Neutrophil (primary cell): ENCODE measurements at regions not wholly inside any gene's neighbourhood (a gene's known extent, or its start where the extent isn't known, plus 50 kb on each side); places are given as distances from the start of the nearest gene placed in this dataset.

Source experiments
- H3K27ac ChIP-seq: fragments of 200-600 bp; sonication (generic); 2 replicates; pipeline ENCODE4 v1.5.1; 2016; ENCODE audit warnings: mild to moderate bottlenecking, moderate library complexity
- H3K27me3 ChIP-seq: fragments of 200-600 bp; sonication (generic); 2 replicates; pipeline ENCODE4 v1.6.0; 2016; ENCODE audit warnings: mild to moderate bottlenecking
- H3K36me3 ChIP-seq: fragments of 200-600 bp; sonication (generic); 2 replicates; pipeline ENCODE4 v1.5.1; 2017
- H3K4me1 ChIP-seq, 2 experiments: fragments of 200-600 bp in 1 of 2; sonication (generic) in 1 of 2; 1 replicate in 1 of 2; 2 replicates in 1 of 2; pipeline versions ENCODE4 v1.5.1 to v1.6.1; 2013 to 2016; ENCODE audit warnings: low read depth in 1 of 2, low read length in 1 of 2, mild to moderate bottlenecking in 1 of 2, moderate library complexity in 1 of 2; ENCODE audit not compliant: control insufficient read depth in 1 of 2, insufficient read depth in 1 of 2
- H3K4me3 ChIP-seq, 2 experiments: fragments of 200-600 bp in 1 of 2; sonication (generic) in 1 of 2; 1 replicate in 1 of 2; 2 replicates in 1 of 2; pipeline ENCODE4 v1.5.1; 2013 to 2016; ENCODE audit warnings: low read depth in 1 of 2, low read length in 1 of 2, mild to moderate bottlenecking in 1 of 2, moderate library complexity in 1 of 2
- H3K9me3 ChIP-seq: fragments of 200-600 bp; sonication (generic); 2 replicates; pipeline ENCODE4 v1.5.1; 2016
- CTCF ChIP-seq: fragments of 200-600 bp; sonication (generic); IDR thresholded peaks from 2 replicates; pipeline ENCODE4 v1.5.1; 2016; ENCODE audit warnings: antibody characterized with exemption

GRCh38 chr14:97080991-97081390 lies 283.8 kb downstream of the VRK1 start:
- Histone ChIP-seq H3K36me3 (no peaks in the 10 kb centered on the region), H3K27me3 (peaks cover 52% of the 10 kb centered on the region), H3K27ac (no peak overlapping the region), H3K4me3 (no peak overlapping the region), H3K9me3 (no peaks in the 10 kb centered on the region), H3K4me1 (peaks cover 0 to 5% of the 10 kb centered on the region in 2 experiments)
- TF ChIP-seq CTCF, result no peak

- no peaks in the 10 kb centered on the region for H3K36me3 ChIP-seq
- no peak overlapping the region for H3K27ac ChIP-seq
- TF ChIP-seq CTCF, result no peak
- H3K4me3 ChIP-seq, result no peak overlapping the region
- H3K27me3 ChIP-seq, result peaks cover 5% of the 10 kb centered on the region
- H3K9me3 ChIP-seq, result no peaks in the 10 kb centered on the region
- H3K4me1 ChIP-seq, result no peaks in the 10 kb centered on the region
Observed at GRCh38 chr14:97095269-97095668, 298.1 kb downstream of the VRK1 start.

- Histone ChIP-seq H3K36me3 (no peaks in the 10 kb centered on the region), H3K4me3 (no peak overlapping the region), H3K4me1 (no peaks in the 10 kb centered on the region), H3K9me3 (no peaks in the 10 kb centered on the region), H3K27ac (no peak overlapping the region), H3K27me3 (peaks cover 5% of the 10 kb centered on the region)
- TF ChIP-seq CTCF, result no peak
Observed at GRCh38 chr14:97097296-97097695, 300.1 kb downstream of the VRK1 start.

GRCh38 chr14:97100306-97100705 lies 303.1 kb downstream of the VRK1 start:
- H3K4me3 ChIP-seq, result no peak overlapping the region
- H3K27ac ChIP-seq, result no peak overlapping the region
- no peaks in the 10 kb centered on the region for H3K4me1 ChIP-seq
- no peaks in the 10 kb centered on the region for H3K9me3 ChIP-seq
- H3K27me3 ChIP-seq, result peaks cover 5% of the 10 kb centered on the region
- H3K36me3 ChIP-seq, result no peaks in the 10 kb centered on the region
- no peak for TF ChIP-seq CTCF

GRCh38 chr14:97101561-97101960 lies 304.4 kb downstream of the VRK1 start:
- H3K4me1 ChIP-seq, result no peaks in the 10 kb centered on the region

More at GRCh38 chr14:97101561-97101960, 304.4 kb downstream of the VRK1 start:
- Histone ChIP-seq H3K36me3 (no peaks in the 10 kb centered on the region), H3K27ac (no peak overlapping the region), H3K4me3 (no peak overlapping the region), H3K9me3 (no peaks in the 10 kb centered on the region), H3K27me3 (peaks cover 5% of the 10 kb centered on the region)
- TF ChIP-seq CTCF, result no peak
